ENCODE measurements at regions not wholly inside any gene's neighbourhood (a gene's known extent, or its start where the extent isn't known, plus 50 kb on each side); places are given as distances from the start of the nearest gene placed in this dataset.

GRCh38 chr20:4095639-4096038 lies 53.0 kb upstream of the SMOX start:
- TF ChIP-seq POLR2A (IDR thresholded peaks at IDR 0.05), result no peak
- TF ChIP-seq CTCF (IDR thresholded peaks at IDR 0.05), result no peak
- no peak for TF ChIP-seq POLR2AphosphoS5 (IDR thresholded peaks at IDR 0.05)
- TF ChIP-seq EP300 (IDR thresholded peaks at IDR 0.05), result no peak
- H3K9me3 ChIP-seq, result no peaks in the 10 kb centered on the region
- no peaks in the 10 kb centered on the region for H3K4me1 ChIP-seq
- peaks cover 3% of the 10 kb centered on the region for H3K27me3 ChIP-seq
- H3K36me3 ChIP-seq, result no peaks in the 10 kb centered on the region
- ATAC-seq, result no peak
- H3K4me3 ChIP-seq, result no peak overlapping the region
- 29 to 50% methylated on average over 2 of the region's 2 CpGs for WGBS, 2 donors (ENCODE audit: low coverage in 1 of 2)
- H3K27ac ChIP-seq, result no peak overlapping the region

- H3K4me3 ChIP-seq, result no peak overlapping the region
- peak; percentile 39 for ATAC-seq
- 39 to 58% methylated on average over 6 to 12 of the region's 24 CpGs for WGBS, 2 donors (ENCODE audit: low coverage in 1 of 2)
- H3K27me3 ChIP-seq, result peaks cover 3% of the 10 kb centered on the region
- no peak overlapping the region for H3K27ac ChIP-seq
- TF ChIP-seq CTCF (IDR thresholded peaks at IDR 0.05), result peak; percentile 45 to 73 (median 66)
- no peak for TF ChIP-seq POLR2A (IDR thresholded peaks at IDR 0.05)
- no peaks in the 10 kb centered on the region for H3K9me3 ChIP-seq
- H3K4me1 ChIP-seq, result no peaks in the 10 kb centered on the region
- H3K36me3 ChIP-seq, result no peaks in the 10 kb centered on the region
Observed at GRCh38 chr20:4091490-4092479, 56.8 kb upstream of the SMOX start.

GRCh38 chr20:4090756-4091489 lies 57.7 kb upstream of the SMOX start:
- TF ChIP-seq EP300 (IDR thresholded peaks at IDR 0.05), result no peak
- no peak for TF ChIP-seq POLR2A (IDR thresholded peaks at IDR 0.05)
- TF ChIP-seq POLR2AphosphoS5 (IDR thresholded peaks at IDR 0.05), result no peak
- TF ChIP-seq CTCF (IDR thresholded peaks at IDR 0.05), result no peak
- Histone ChIP-seq H3K4me1 (no peaks in the 10 kb centered on the region), H3K9me3 (no peaks in the 10 kb centered on the region), H3K4me3 (no peak overlapping the region), H3K27me3 (peaks cover 3% of the 10 kb centered on the region), H3K36me3 (no peaks in the 10 kb centered on the region), H3K27ac (no peak overlapping the region)
- 72 to 75% methylated on average over 2 to 5 of the region's 6 CpGs for WGBS, 2 donors (ENCODE audit: low coverage in 1 of 2)
- ATAC-seq, result no peak

- Histone ChIP-seq H3K9me3 (no peaks in the 10 kb centered on the region), H3K36me3 (no peaks in the 10 kb centered on the region), H3K27ac (no peak overlapping the region), H3K4me1 (peaks cover 0 to 10% (median 0%) of the 10 kb centered on the region in 3 donors), H3K4me3 (no peak overlapping the region), H3K27me3 (peaks cover 3% of the 10 kb centered on the region)
- no peak for TF ChIP-seq POLR2AphosphoS5 (IDR thresholded peaks at IDR 0.05)
- TF ChIP-seq EP300 (IDR thresholded peaks at IDR 0.05), result no peak
- no peak for TF ChIP-seq POLR2A (IDR thresholded peaks at IDR 0.05)
- no peak for TF ChIP-seq CTCF (IDR thresholded peaks at IDR 0.05)
- 84 to 94% methylated on average over 8 to 11 of the region's 11 CpGs for WGBS, 2 donors (ENCODE audit: low coverage in 1 of 2)
- ATAC-seq, result no peak
Observed at GRCh38 chr20:4089756-4090487, 58.7 kb upstream of the SMOX start.
